ENCODE measurements at regions not wholly inside any gene's neighbourhood (a gene's known extent, or its start where the extent isn't known, plus 50 kb on each side); places are given as distances from the start of the nearest gene placed in this dataset.

- no peak for TF ChIP-seq CTCF (IDR thresholded peaks at IDR 0.05)
- Histone ChIP-seq H2AFZ (ENCODE audit: insufficient read depth, low read depth, low read length, poor library complexity, severe bottlenecking) (no peak overlapping the region), H3K79me2 (ENCODE audit: insufficient read depth, low read length) (no peaks in the 10 kb centered on the region), H3K4me1 (ENCODE audit: control insufficient read depth in 1 of 2, insufficient read depth in 2 of 2, low read length in 2 of 2) (no peaks in the 10 kb centered on the region), H3K9me3 (replicated peaks in 1 of 2; ENCODE audit: control insufficient read depth in 1 of 2, insufficient read depth in 1 of 2, low read length in 2 of 2) (no peaks in the 10 kb centered on the region), H3K4me2 (replicated peaks; ENCODE audit: extremely low read depth, low read length, poor library complexity, severe bottlenecking) (no peak overlapping the region), H3K36me3 (replicated peaks in 1 of 2; ENCODE audit: control insufficient read depth in 1 of 2, insufficient read depth in 2 of 2, low read length in 2 of 2) (no peaks in the 10 kb centered on the region), H3K4me3 (replicated peaks in 1 of 3; ENCODE audit: low read depth in 2 of 3, low read length in 3 of 3) (no peak overlapping the region), H3K27ac (ENCODE audit: low read depth in 1 of 2, low read length in 2 of 2) (no peak overlapping the region), H3K9ac (ENCODE audit: insufficient read depth, low read length, poor library complexity, severe bottlenecking) (no peak overlapping the region), H3K27me3 (ENCODE audit: control insufficient read depth in 2 of 2, insufficient read depth in 2 of 2, low read length in 2 of 2) (peaks cover 2 to 12% of the 10 kb centered on the region in 2 donors), H4K20me1 (ENCODE audit: insufficient read depth, low read length) (no peaks in the 10 kb centered on the region)
- Mint-ChIP-seq H3K4me1 (peaks cover 3% of the 10 kb centered on the region), H3K27me3 (ENCODE audit: low read depth in 3 of 3) (peaks cover 34 to 52% (median 38%) of the 10 kb centered on the region in 3 donors), H3K27ac (no peak overlapping the region), H3K36me3 (no peaks in the 10 kb centered on the region), H3K4me3 (peak overlapping the region in 1 of 2 donors; percentile 27), H3K9me3 (peaks cover 0 to 6% (median 2%) of the 10 kb centered on the region in 7 donors)
- intact Hi-C loops (cut with micrococcal nuclease): no loop called here
- no peak for DNase-seq
- WGBS (ENCODE audit: insufficient coverage): 62% methylated on average over 29 of the region's 36 CpGs
These were observed 62.1 kb upstream of the TEKT1 start for GRCh38 chr17:6893382-6894205.

- H3K27me3 ChIP-seq (ENCODE audit: control insufficient read depth in 2 of 2, insufficient read depth in 2 of 2, low read length in 2 of 2): peaks cover 2 to 12% of the 10 kb centered on the region in 2 donors
- DNase-seq: no peak
- intact Hi-C loops (cut with micrococcal nuclease): no loop called here
- no peaks in the 10 kb centered on the region for H4K20me1 ChIP-seq (ENCODE audit: insufficient read depth, low read length)
- H2AFZ ChIP-seq (ENCODE audit: insufficient read depth, low read depth, low read length, poor library complexity, severe bottlenecking): no peak overlapping the region
- peak; percentile 18 for TF ChIP-seq CTCF (IDR thresholded peaks at IDR 0.05)
- Mint-ChIP-seq H3K4me1 (peaks cover 3% of the 10 kb centered on the region), H3K36me3 (no peaks in the 10 kb centered on the region), H3K27me3 (ENCODE audit: low read depth in 3 of 3) (peaks cover 34 to 52% (median 37%) of the 10 kb centered on the region in 3 donors), H3K4me3 (peak overlapping the region in 1 of 2 donors; percentile 23), H3K27ac (no peak overlapping the region), H3K9me3 (peaks cover 0 to 2% (median 0%) of the 10 kb centered on the region in 7 donors)
- H3K4me1 ChIP-seq (ENCODE audit: control insufficient read depth in 1 of 2, insufficient read depth in 2 of 2, low read length in 2 of 2): no peaks in the 10 kb centered on the region
- no peaks in the 10 kb centered on the region for H3K9me3 ChIP-seq (replicated peaks in 1 of 2; ENCODE audit: control insufficient read depth in 1 of 2, insufficient read depth in 1 of 2, low read length in 2 of 2)
- no peak overlapping the region for H3K4me2 ChIP-seq (replicated peaks; ENCODE audit: extremely low read depth, low read length, poor library complexity, severe bottlenecking)
- H3K4me3 ChIP-seq (replicated peaks in 1 of 3; ENCODE audit: low read depth in 2 of 3, low read length in 3 of 3): no peak overlapping the region
- 40% methylated on average over 15 of the region's 18 CpGs for WGBS (ENCODE audit: insufficient coverage)
- H3K79me2 ChIP-seq (ENCODE audit: insufficient read depth, low read length): no peaks in the 10 kb centered on the region
- H3K9ac ChIP-seq (ENCODE audit: insufficient read depth, low read length, poor library complexity, severe bottlenecking): no peak overlapping the region
- no peaks in the 10 kb centered on the region for H3K36me3 ChIP-seq (replicated peaks in 1 of 2; ENCODE audit: control insufficient read depth in 1 of 2, insufficient read depth in 2 of 2, low read length in 2 of 2)
- H3K27ac ChIP-seq (ENCODE audit: low read depth in 1 of 2, low read length in 2 of 2): no peak overlapping the region
These were observed 62.6 kb upstream of the TEKT1 start for GRCh38 chr17:6894206-6894528.

Measured in CD14-positive monocyte (primary cell).